MM.1S (cell line): ENCODE measurements at regions not wholly inside any gene's neighbourhood (a gene's known extent, or its start where the extent isn't known, plus 50 kb on each side); places are given as distances from the start of the nearest gene placed in this dataset.

Experiments used
- DNase-seq: peaks from one replicate; pipeline ENCODE4 v3.0.0-alpha.2; 2015
- H2AFZ ChIP-seq: fragments of 300-600 bp; sonication (generic); 2 replicates; pipeline ENCODE4 v1.6.0; 2016; ENCODE audit warnings: antibody characterized with exemption, low read length
- H3F3A ChIP-seq: fragments of 300-600 bp; sonication (generic); 2 replicates; pipeline ENCODE4 v1.6.1; 2016; ENCODE audit warnings: mild to moderate bottlenecking, antibody characterized with exemption, low read length, moderate library complexity, mixed read lengths; ENCODE audit not compliant: insufficient read depth
- H3K27ac ChIP-seq: fragments of 300-600 bp; sonication (generic); 2 replicates; pipeline ENCODE4 v1.5.1; 2016; ENCODE audit warnings: mild to moderate bottlenecking, low read length
- H3K27me3 ChIP-seq: fragments of 300-600 bp; sonication (generic); replicated peaks from 2 replicates; pipeline ENCODE4 v1.6.0; 2016; ENCODE audit warnings: low read length; ENCODE audit not compliant: insufficient read depth
- H3K36me3 ChIP-seq: fragments of 300-600 bp; sonication (generic); replicated peaks from 2 replicates; pipeline ENCODE4 v1.6.1; 2016; ENCODE audit warnings: mild to moderate bottlenecking, low read length, mixed read lengths; ENCODE audit not compliant: insufficient read depth
- H3K4me1 ChIP-seq: fragments of 300-600 bp; sonication (generic); 2 replicates; pipeline ENCODE4 v1.6.1; 2016; ENCODE audit warnings: low read length, mixed read lengths
- H3K4me2 ChIP-seq: fragments of 300-600 bp; sonication (generic); 2 replicates; pipeline ENCODE4 v1.6.0; 2016; ENCODE audit warnings: low read depth, low read length
- H3K4me3 ChIP-seq: fragments of 300-600 bp; sonication (generic); 2 replicates; pipeline ENCODE4 v1.5.1; 2016; ENCODE audit warnings: low read length, mixed read lengths
- H3K79me2 ChIP-seq: fragments of 300-600 bp; sonication (generic); 2 replicates; pipeline ENCODE4 v1.6.1; 2016; ENCODE audit warnings: mixed run types, low read length, mixed read lengths
- H3K9ac ChIP-seq: fragments of 300-600 bp; sonication (generic); 2 replicates; pipeline ENCODE4 v1.6.1; 2016; ENCODE audit warnings: low read length, mixed read lengths
- H3K9me2 ChIP-seq: fragments of 300-600 bp; sonication (generic); replicated peaks from 2 replicates; pipeline ENCODE4 v1.6.1; 2016; ENCODE audit warnings: mild to moderate bottlenecking, low read length, mixed read lengths; ENCODE audit not compliant: insufficient read depth
- H3K9me3 ChIP-seq: fragments of 300-600 bp; sonication (generic); replicated peaks from 2 replicates; pipeline ENCODE4 v1.6.1; 2016; ENCODE audit warnings: mild to moderate bottlenecking, low read length, mixed read lengths; ENCODE audit not compliant: insufficient read depth
- H4K20me1 ChIP-seq: fragments of 300-600 bp; sonication (generic); 2 replicates; pipeline ENCODE4 v1.6.1; 2016; ENCODE audit warnings: mild to moderate bottlenecking, low read length, moderate library complexity, mixed read lengths; ENCODE audit not compliant: insufficient read depth
- CTCF ChIP-seq: fragments of 300-600 bp; sonication (generic); IDR thresholded peaks from 2 replicates; pipeline ENCODE4 v1.5.1; 2016; ENCODE audit warnings: antibody characterized with exemption, low read length, mixed read lengths
- EZH2 ChIP-seq: fragments of 300-600 bp; sonication (generic); optimal IDR thresholded peaks from 2 replicates; pipeline ENCODE3; 2017; ENCODE audit warnings: low read depth, mild to moderate bottlenecking, antibody characterized with exemption, low read length, mixed read lengths
- EZH2phosphoT487 ChIP-seq: fragments of 300-600 bp; sonication (generic); IDR thresholded peaks from 2 replicates; pipeline ENCODE4 v1.6.1; 2018; ENCODE audit warnings: antibody characterized with exemption, low read length

GRCh38 chr1:5771788-5772187 is 220.4 kb downstream of the NPHP4 start:
- Histone ChIP-seq H3F3A (no peaks in the 10 kb centered on the region), H3K4me2 (no peak overlapping the region), H3K36me3 (no peaks in the 10 kb centered on the region), H3K27me3 (peaks cover 92% of the 10 kb centered on the region), H3K9me2 (no peaks in the 10 kb centered on the region), H3K4me3 (no peak overlapping the region), H4K20me1 (no peaks in the 10 kb centered on the region), H3K4me1 (no peaks in the 10 kb centered on the region), H3K9me3 (no peaks in the 10 kb centered on the region), H2AFZ (no peak overlapping the region), H3K9ac (no peak overlapping the region), H3K27ac (no peak overlapping the region), H3K79me2 (no peaks in the 10 kb centered on the region)
- TF ChIP-seq CTCF (no peak), EZH2 (no peak), EZH2phosphoT487 (no peak)
- DNase-seq = no peak

GRCh38 chr1:5770981-5771765 is 221.1 kb downstream of the NPHP4 start:
- Histone ChIP-seq H3K4me1 (no peaks in the 10 kb centered on the region), H3K79me2 (no peaks in the 10 kb centered on the region), H3K9me2 (no peaks in the 10 kb centered on the region), H3K4me3 (no peak overlapping the region), H3F3A (no peaks in the 10 kb centered on the region), H3K9me3 (no peaks in the 10 kb centered on the region), H3K4me2 (no peak overlapping the region), H3K9ac (no peak overlapping the region), H3K27me3 (peaks cover 92% of the 10 kb centered on the region), H3K36me3 (no peaks in the 10 kb centered on the region), H4K20me1 (no peaks in the 10 kb centered on the region), H2AFZ (no peak overlapping the region), H3K27ac (no peak overlapping the region)
- TF ChIP-seq CTCF = no peak
- no peak for TF ChIP-seq EZH2phosphoT487
- TF ChIP-seq EZH2 = no peak
- DNase-seq = no peak

GRCh38 chr1:5769760-5770159 is 222.5 kb downstream of the NPHP4 start:
- no peak overlapping the region for H3K9ac ChIP-seq
- H2AFZ ChIP-seq = no peak overlapping the region
- H3K9me2 ChIP-seq = no peaks in the 10 kb centered on the region
- H3K4me1 ChIP-seq = no peaks in the 10 kb centered on the region
- H3K36me3 ChIP-seq = no peaks in the 10 kb centered on the region
- no peak for TF ChIP-seq EZH2phosphoT487
- no peak for TF ChIP-seq EZH2
- no peak for TF ChIP-seq CTCF
- H3F3A ChIP-seq = no peaks in the 10 kb centered on the region
- no peak overlapping the region for H3K4me3 ChIP-seq
- DNase-seq = no peak
- H4K20me1 ChIP-seq = no peaks in the 10 kb centered on the region
- no peak overlapping the region for H3K27ac ChIP-seq
- H3K79me2 ChIP-seq = no peaks in the 10 kb centered on the region
- no peaks in the 10 kb centered on the region for H3K9me3 ChIP-seq
- no peak overlapping the region for H3K4me2 ChIP-seq
- peaks cover 92% of the 10 kb centered on the region for H3K27me3 ChIP-seq
